ENCODE measurements at regions not wholly inside any gene's neighbourhood (a gene's known extent, or its start where the extent isn't known, plus 50 kb on each side); places are given as distances from the start of the nearest gene placed in this dataset.

- H3K27me3 ChIP-seq: no peaks in the 10 kb centered on the region
- DNase-seq (ENCODE audit: low spot score in 2 of 2): no peak
- H3K27ac ChIP-seq: no peak overlapping the region
- H3K4me1 ChIP-seq: no peaks in the 10 kb centered on the region
- no peak for TF ChIP-seq POLR2A (IDR thresholded peaks at IDR 0.05)
- no peak overlapping the region for H3K4me3 ChIP-seq
- intact Hi-C loops (cut with DNase I; ENCODE audit: low total_unique reads): no loop called here
- H3K36me3 ChIP-seq: no peaks in the 10 kb centered on the region
- no peaks in the 10 kb centered on the region for H3K9me3 ChIP-seq
Measured at GRCh38 chr3:73683706-73684105, 59.0 kb upstream of the PDZRN3 start.

GRCh38 chr3:73681610-73682009, 56.9 kb upstream of the PDZRN3 start:
- DNase-seq (ENCODE audit: low spot score in 2 of 2): no peak
- Histone ChIP-seq H3K4me1 (no peaks in the 10 kb centered on the region), H3K27ac (no peak overlapping the region), H3K9me3 (no peaks in the 10 kb centered on the region), H3K4me3 (no peak overlapping the region), H3K27me3 (no peaks in the 10 kb centered on the region), H3K36me3 (no peaks in the 10 kb centered on the region)
- intact Hi-C loops (cut with DNase I; ENCODE audit: low total_unique reads): no loop called here
- TF ChIP-seq POLR2A (IDR thresholded peaks at IDR 0.05) (no peak), CTCF (IDR thresholded peaks at IDR 0.05) (no peak), POLR2AphosphoS5 (IDR thresholded peaks at IDR 0.05) (no peak)

GRCh38 chr3:73681198-73681597, 56.5 kb upstream of the PDZRN3 start:
- no peaks in the 10 kb centered on the region for H3K9me3 ChIP-seq
- TF ChIP-seq POLR2AphosphoS5 (IDR thresholded peaks at IDR 0.05) (no peak), CTCF (IDR thresholded peaks at IDR 0.05) (no peak), POLR2A (IDR thresholded peaks at IDR 0.05) (no peak)
- no peak overlapping the region for H3K27ac ChIP-seq
- no peaks in the 10 kb centered on the region for H3K27me3 ChIP-seq
- H3K36me3 ChIP-seq: no peaks in the 10 kb centered on the region
- H3K4me1 ChIP-seq: no peaks in the 10 kb centered on the region
- no peak for DNase-seq (ENCODE audit: low spot score in 2 of 2)
- H3K4me3 ChIP-seq: no peak overlapping the region
- intact Hi-C loops (cut with DNase I; ENCODE audit: low total_unique reads): no loop called here

- Histone ChIP-seq H3K4me1 (no peaks in the 10 kb centered on the region), H3K4me3 (no peak overlapping the region), H3K9me3 (no peaks in the 10 kb centered on the region), H3K36me3 (no peaks in the 10 kb centered on the region), H3K27me3 (no peaks in the 10 kb centered on the region), H3K27ac (no peak overlapping the region)
- no peak for DNase-seq (ENCODE audit: low spot score in 2 of 2)
- TF ChIP-seq CTCF (IDR thresholded peaks at IDR 0.05): no peak
- no peak for TF ChIP-seq POLR2A (IDR thresholded peaks at IDR 0.05)
- TF ChIP-seq POLR2AphosphoS5 (IDR thresholded peaks at IDR 0.05): no peak
- intact Hi-C loops (cut with DNase I; ENCODE audit: low total_unique reads): no loop called here
Measured at GRCh38 chr3:73680391-73681095, 55.8 kb upstream of the PDZRN3 start.

- H3K4me3 ChIP-seq: no peak overlapping the region
- H3K36me3 ChIP-seq: no peaks in the 10 kb centered on the region
- intact Hi-C loops (cut with DNase I; ENCODE audit: low total_unique reads): no loop called here
- no peak overlapping the region for H3K27ac ChIP-seq
- no peaks in the 10 kb centered on the region for H3K4me1 ChIP-seq
- no peaks in the 10 kb centered on the region for H3K27me3 ChIP-seq
- DNase-seq (ENCODE audit: low spot score in 2 of 2): no peak
- no peaks in the 10 kb centered on the region for H3K9me3 ChIP-seq
- TF ChIP-seq POLR2AphosphoS5 (IDR thresholded peaks at IDR 0.05): no peak
- no peak for TF ChIP-seq CTCF (IDR thresholded peaks at IDR 0.05)
- TF ChIP-seq POLR2A (IDR thresholded peaks at IDR 0.05): no peak
Measured at GRCh38 chr3:73677336-73678024, 52.7 kb upstream of the PDZRN3 start.

Data from breast epithelium (tissue), 4 donors.